GM18520 (cell line): ENCODE measurements at regions not wholly inside any gene's neighbourhood (a gene's known extent, or its start where the extent isn't known, plus 50 kb on each side); places are given as distances from the start of the nearest gene placed in this dataset.
"Not testable (repeated sequence)": the region's sequence is repeated elsewhere in the genome, so short reads cannot be mapped to it uniquely, and the experiment has no call there.

Source experiments
- ATAC-seq: cut with Tn5 transposase; IDR thresholded peaks from one replicate; pipeline ENCODE4 v1.9.1; 2021; ENCODE audit not compliant: unreplicated experiment

DNA sequence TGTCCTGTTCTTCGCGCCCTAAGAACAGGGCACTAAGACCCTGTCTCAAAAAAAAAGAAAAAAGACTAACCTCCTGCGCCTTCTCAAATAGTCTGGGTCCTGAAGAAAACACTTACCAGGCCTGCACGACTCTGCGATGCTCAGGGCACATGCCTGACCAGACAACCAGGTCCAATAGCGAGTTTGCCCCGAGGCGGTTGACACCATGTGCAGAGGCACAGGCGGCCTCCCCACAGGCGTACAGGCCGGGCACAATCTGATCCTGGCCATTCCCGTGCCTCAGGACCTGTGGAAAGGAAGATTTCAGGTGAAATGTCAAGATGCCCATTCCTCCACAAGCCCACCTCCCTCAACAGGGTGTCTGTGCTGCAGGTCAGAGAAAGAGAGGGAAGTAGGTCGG, 65.9 kb upstream of the TNK2 start:
- not testable (repeated sequence) for ATAC-seq

DNA sequence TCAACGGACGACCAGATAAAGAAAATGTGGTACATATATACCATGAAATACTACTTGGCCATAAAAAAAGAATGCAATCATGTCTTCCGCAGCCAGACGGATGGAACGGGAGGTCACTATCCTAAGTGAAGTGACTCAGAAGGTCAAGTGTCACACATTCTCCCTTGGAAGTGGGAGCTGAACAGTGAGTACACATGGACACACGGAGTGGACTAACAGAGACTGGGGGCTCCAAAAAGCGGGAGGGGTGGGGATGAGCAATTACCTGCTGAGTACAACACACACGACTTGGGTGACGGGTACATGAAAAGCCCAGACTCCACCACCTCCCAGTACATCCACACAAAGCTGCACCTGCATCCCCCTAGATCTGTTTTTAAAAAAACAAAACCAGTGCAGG, 62.5 kb upstream of the TNK2 start:
- ATAC-seq, result not testable (repeated sequence)

- ATAC-seq, result not testable (repeated sequence)
Observed at GRCh38 chr3:195969838-195970776, 61.8 kb upstream of the TNK2 start.

DNA sequence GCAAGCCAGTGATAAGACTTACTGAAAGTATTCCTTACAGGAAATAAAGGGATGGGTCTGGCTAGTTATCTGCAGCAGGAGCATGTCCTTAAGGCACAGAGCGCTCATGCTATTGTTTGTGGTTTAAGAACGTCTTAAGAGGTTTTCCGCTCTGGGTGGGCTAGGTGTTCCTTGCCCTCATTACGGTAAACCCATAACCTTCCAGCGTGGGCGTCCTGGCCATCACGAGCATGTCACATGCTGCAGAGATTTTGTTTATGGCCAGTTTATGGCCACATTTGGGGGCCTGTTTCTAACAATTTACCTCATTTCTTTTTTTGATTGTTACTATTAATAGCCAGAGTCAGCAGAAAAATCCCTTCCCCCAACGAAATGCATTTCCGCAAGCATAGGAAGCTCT, 61.0 kb upstream of the TNK2 start:
- not testable (repeated sequence) for ATAC-seq

GRCh38 chr3:195968104-195968503, 59.8 kb upstream of the TNK2 start:
- ATAC-seq, result not testable (repeated sequence)

DNA sequence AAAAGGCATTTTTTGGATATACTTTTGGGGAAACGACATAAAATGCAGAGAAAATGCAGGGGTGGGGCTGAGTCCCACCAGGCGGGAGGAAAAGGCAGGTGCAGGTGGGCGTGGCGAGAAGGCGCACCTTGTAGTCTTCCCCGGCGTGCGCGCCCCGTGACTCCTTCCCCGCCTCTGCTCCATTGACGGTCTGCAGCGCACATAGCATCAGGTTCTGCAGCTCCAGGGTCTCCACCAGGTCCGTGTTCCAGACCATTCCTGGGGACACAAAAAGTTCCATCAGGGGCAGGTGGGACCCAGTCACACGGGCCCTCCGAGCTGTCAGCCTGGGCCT, 59.0 kb upstream of the TNK2 start:
- not testable (repeated sequence) for ATAC-seq

GRCh38 chr3:195966563-195967386, 58.4 kb upstream of the TNK2 start:
- not testable (repeated sequence) for ATAC-seq

- not testable (repeated sequence) for ATAC-seq
Observed at GRCh38 chr3:195965217-195965616, 56.9 kb upstream of the TNK2 start.

GRCh38 chr3:195964318-195965107, 56.2 kb upstream of the TNK2 start:
- ATAC-seq, result not testable (repeated sequence)

DNA sequence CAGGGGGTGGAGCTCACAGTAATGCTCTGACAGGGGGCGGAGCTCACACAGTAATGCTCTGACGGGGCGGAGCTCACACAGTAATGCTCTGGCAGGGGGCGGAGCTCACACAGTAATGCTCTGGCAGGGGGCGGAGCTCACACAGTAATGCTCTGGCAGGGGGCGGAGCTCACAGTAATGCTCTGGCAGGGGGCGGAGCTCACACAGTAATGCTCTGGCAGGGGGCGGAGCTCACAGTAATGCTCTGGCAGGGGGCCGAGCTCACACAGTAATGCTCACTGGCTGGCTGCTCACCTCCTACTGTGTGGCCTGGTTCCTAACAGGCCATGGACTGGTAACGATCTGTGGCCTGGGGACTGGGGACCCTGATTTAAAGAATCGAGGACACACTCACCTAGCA, 53.9 kb upstream of the TNK2 start:
- not testable (repeated sequence) for ATAC-seq

DNA sequence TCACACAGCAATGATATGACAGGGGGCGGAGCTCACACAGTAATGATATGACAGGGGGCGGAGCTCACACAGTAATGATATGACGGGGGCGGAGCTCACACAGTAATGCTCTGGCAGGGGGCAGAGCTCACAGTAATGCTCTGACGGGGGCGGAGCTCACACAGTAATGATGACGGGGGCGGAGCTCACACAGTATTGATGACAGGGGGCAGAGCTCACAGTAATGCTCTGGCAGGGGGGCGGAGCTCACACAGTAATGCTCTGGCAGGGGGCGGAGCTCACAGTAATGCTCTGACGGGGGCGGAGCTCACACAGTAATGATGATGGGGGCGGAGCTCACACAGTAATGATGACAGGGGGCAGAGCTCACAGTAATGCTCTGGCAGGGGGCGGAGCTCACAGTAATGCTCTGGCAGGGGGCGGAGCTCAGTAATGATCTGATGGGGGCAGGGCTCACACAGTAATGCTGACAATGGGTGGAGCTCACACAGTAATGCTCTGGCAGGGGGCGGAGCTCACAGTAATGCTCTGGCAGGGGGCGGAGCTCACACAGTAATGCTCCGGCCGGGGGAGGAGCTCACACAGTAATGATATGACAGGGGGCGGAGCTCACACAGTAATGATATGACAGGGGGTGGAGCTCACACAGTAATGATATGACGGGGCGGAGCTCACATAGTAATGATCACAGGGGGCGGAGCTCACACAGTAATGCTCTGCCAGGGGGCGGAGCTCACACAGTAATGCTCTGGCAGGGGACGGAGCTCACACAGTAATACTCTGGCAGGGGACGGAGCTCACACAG, 52.8 kb upstream of the TNK2 start:
- not testable (repeated sequence) for ATAC-seq

DNA sequence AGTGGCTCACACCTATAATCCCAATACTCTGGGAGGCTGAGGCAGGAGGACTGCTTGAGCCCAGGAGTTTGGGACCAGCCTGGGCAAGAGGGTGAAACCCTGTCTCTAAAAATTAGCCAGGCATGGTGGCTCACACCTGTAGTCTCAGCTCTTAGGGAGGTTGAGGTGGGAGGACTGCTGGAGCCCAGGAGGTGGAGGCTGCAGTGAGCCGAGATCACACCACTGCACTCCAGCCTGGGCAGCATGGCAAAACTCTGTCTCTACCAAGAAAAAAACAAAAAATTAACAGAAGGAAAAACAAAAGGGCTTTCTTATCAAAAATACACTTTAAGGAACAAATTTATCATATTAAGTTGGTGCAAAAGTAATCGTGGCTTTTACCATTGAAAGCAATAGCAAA, 51.8 kb upstream of the TNK2 start:
- not testable (repeated sequence) for ATAC-seq

GRCh38 chr3:195959367-195960157, 51.2 kb upstream of the TNK2 start:
- not testable (repeated sequence) for ATAC-seq

- ATAC-seq, result not testable (repeated sequence)
Observed at GRCh38 chr3:195958736-195959135, 50.4 kb upstream of the TNK2 start.
